Gastroesophageal sphincter (tissue), 4 donors: ENCODE measurements at regions not wholly inside any gene's neighbourhood (a gene's known extent, or its start where the extent isn't known, plus 50 kb on each side); places are given as distances from the start of the nearest gene placed in this dataset.
A peak's percentile ranks its signal among the peaks of the same experiment; 100 is the strongest.

Experiments used
- ATAC-seq: fragments of 150-250 bp; one replicate; pipeline ENCODE4 v1.9.1; 2016; ENCODE audit warnings: mild to moderate bottlenecking, moderate library complexity
- H3K27ac ChIP-seq, 4 donors: fragments of 200-600 bp; sonication (generic) in 3 of 4; 1 replicate in 3 of 4; 2 replicates in 1 of 4; pipeline ENCODE4 v1.5.1; 2016 to 2019
- H3K27me3 ChIP-seq: fragments of 200-600 bp; sonication (generic); one replicate; pipeline ENCODE4 v1.5.1; 2019
- H3K36me3 ChIP-seq, 2 donors: fragments of 200-600 bp; sonication (generic); one replicate each; pipeline ENCODE4 v1.5.1; 2019; ENCODE audit warnings: control low read depth in 1 of 2
- H3K4me1 ChIP-seq, 3 donors: fragments of 200-600 bp; sonication (generic); 1 replicate in 2 of 3; 2 replicates in 1 of 3; pipeline ENCODE4 v1.5.1; 2016 to 2019; ENCODE audit warnings: control low read depth in 2 of 3
- H3K4me3 ChIP-seq, 2 donors: fragments of 200-600 bp; sonication (generic); one replicate each; pipeline ENCODE4 v1.5.1; 2019; ENCODE audit warnings: mild to moderate bottlenecking in 1 of 2, moderate library complexity in 1 of 2
- H3K9me3 ChIP-seq, 3 donors: fragments of 200-600 bp; sonication (generic); one replicate each; pipeline ENCODE4 v1.5.1; 2017 to 2019; ENCODE audit warnings: control low read depth in 2 of 3
- EP300 ChIP-seq: sonication (generic); formaldehyde crosslinking; IDR thresholded peaks from one replicate; pipeline ENCODE4 v1.6.1; 2017; ENCODE audit warnings: antibody characterized with exemption, mild to moderate bottlenecking
- POLR2A ChIP-seq, 2 donors: fragments of 450-650 bp; IDR thresholded peaks; one replicate each; pipeline ENCODE4 v1.6.1; 2017; ENCODE audit warnings: antibody characterized with exemption in 2 of 2, mild to moderate bottlenecking in 2 of 2, moderate library complexity in 1 of 2
- POLR2AphosphoS5 ChIP-seq: sonication (generic); formaldehyde crosslinking; IDR thresholded peaks from one replicate; pipeline ENCODE4 v1.6.1; 2017; ENCODE audit warnings: antibody characterized with exemption
- WGBS, 2 donors: methylation state at CpG; one replicate each; pipeline ENCODE4 v1.1.5; 2018; ENCODE audit warnings: low coverage in 1 of 2; 5-methylcytosine and 5-hydroxymethylcytosine counted together
- TF ChIP-seq, protein P1 (sequence below), 4 experiments: fragments of 200-600 bp in 2 of 4; fragments of 450-650 bp in 2 of 4; sonication (generic) in 1 of 4; IDR thresholded peaks; one replicate each; pipeline ENCODE4 v1.5.1; 2017 to 2019; ENCODE audit warnings: antibody characterized with exemption in 4 of 4, mild to moderate bottlenecking in 2 of 4, moderate library complexity in 2 of 4

GRCh38 chr6:166106076-166106686, 61.5 kb downstream of the TBXT start:
- no peaks in the 10 kb centered on the region for H3K36me3 ChIP-seq
- H3K9me3 ChIP-seq, result peaks cover 0 to 9% (median 0%) of the 10 kb centered on the region in 3 donors
- no peak overlapping the region for H3K27ac ChIP-seq
- TF ChIP-seq, protein P1, sequence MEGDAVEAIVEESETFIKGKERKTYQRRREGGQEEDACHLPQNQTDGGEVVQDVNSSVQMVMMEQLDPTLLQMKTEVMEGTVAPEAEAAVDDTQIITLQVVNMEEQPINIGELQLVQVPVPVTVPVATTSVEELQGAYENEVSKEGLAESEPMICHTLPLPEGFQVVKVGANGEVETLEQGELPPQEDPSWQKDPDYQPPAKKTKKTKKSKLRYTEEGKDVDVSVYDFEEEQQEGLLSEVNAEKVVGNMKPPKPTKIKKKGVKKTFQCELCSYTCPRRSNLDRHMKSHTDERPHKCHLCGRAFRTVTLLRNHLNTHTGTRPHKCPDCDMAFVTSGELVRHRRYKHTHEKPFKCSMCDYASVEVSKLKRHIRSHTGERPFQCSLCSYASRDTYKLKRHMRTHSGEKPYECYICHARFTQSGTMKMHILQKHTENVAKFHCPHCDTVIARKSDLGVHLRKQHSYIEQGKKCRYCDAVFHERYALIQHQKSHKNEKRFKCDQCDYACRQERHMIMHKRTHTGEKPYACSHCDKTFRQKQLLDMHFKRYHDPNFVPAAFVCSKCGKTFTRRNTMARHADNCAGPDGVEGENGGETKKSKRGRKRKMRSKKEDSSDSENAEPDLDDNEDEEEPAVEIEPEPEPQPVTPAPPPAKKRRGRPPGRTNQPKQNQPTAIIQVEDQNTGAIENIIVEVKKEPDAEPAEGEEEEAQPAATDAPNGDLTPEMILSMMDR (IDR thresholded peaks at IDR 0.05), result peak; percentile 76 to 91 (median 84)
- TF ChIP-seq POLR2A (IDR thresholded peaks at IDR 0.05), result no peak
- 0 to 1% methylated on average over 4 to 8 of the region's 11 CpGs for WGBS, 2 donors
- no peak overlapping the region for H3K4me3 ChIP-seq
- peaks cover 0 to 4% (median 0%) of the 10 kb centered on the region in 3 donors for H3K4me1 ChIP-seq
- no peaks in the 10 kb centered on the region for H3K27me3 ChIP-seq
- peak; percentile 60 for ATAC-seq

GRCh38 chr6:166105341-166106075, 62.1 kb downstream of the TBXT start:
- Histone ChIP-seq H3K27me3 (no peaks in the 10 kb centered on the region), H3K4me3 (no peak overlapping the region), H3K27ac (no peak overlapping the region), H3K36me3 (no peaks in the 10 kb centered on the region), H3K4me1 (peaks cover 0 to 4% (median 0%) of the 10 kb centered on the region in 3 donors), H3K9me3 (peaks cover 0 to 9% (median 0%) of the 10 kb centered on the region in 3 donors)
- WGBS, 2 donors, result 61 to 73% methylated on average over 7 to 8 of the region's 10 CpGs
- no peak for TF ChIP-seq POLR2AphosphoS5
- TF ChIP-seq, protein P1 (IDR thresholded peaks at IDR 0.05), result no peak
- no peak for TF ChIP-seq POLR2A (IDR thresholded peaks at IDR 0.05)
- no peak for TF ChIP-seq EP300
- ATAC-seq, result no peak

DNA sequence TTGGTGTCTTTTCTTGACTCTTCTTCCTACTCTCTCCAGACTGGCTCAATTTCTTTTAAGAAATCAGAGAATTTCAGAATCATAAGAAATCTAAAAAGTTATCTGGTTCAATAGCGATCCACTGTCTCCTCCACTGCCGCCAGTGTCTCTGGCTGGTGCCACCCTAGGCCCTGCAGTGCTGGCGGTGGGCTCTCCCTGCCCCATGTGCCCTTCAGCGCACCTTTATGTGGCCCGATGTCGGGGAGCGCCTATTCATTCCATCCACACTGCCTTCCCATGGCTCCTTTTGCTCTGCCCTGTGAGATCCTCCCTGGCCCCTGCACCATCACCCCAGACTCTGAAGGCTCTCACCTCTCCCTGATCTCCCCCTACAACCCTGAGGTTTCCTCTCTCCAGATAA, 62.8 kb downstream of the TBXT start:
- H3K4me1 ChIP-seq, result peaks cover 0 to 4% (median 0%) of the 10 kb centered on the region in 3 donors
- peaks cover 0 to 9% (median 0%) of the 10 kb centered on the region in 3 donors for H3K9me3 ChIP-seq
- WGBS, 2 donors, result 96 to 100% methylated on average over 7 of the region's 7 CpGs
- H3K27me3 ChIP-seq, result no peaks in the 10 kb centered on the region
- H3K36me3 ChIP-seq, result no peaks in the 10 kb centered on the region
- ATAC-seq, result no peak
- H3K4me3 ChIP-seq, result no peak overlapping the region
- TF ChIP-seq EP300, result no peak
- no peak for TF ChIP-seq POLR2A (IDR thresholded peaks at IDR 0.05)
- no peak for TF ChIP-seq POLR2AphosphoS5
- TF ChIP-seq, protein P1 (IDR thresholded peaks at IDR 0.05), result no peak
- H3K27ac ChIP-seq, result no peak overlapping the region

DNA sequence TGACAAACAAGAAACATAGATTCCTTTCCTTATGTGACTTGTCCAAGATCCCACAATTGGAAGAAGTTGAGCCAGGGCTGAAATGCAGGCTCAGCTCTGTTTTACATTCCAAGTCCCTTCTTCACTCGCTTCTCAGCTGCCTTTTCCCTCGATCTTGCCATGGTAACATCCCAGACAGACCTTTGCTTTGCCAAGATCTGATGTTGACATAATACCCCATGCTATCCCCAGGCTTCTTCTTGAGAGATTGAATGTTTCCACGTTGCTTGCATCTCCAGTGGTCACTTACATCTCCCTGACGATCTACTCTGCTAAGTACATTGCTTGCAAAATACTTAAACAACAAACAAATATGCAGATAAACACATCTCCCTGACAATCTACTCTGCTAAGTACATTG, 63.5 kb downstream of the TBXT start:
- 32 to 39% methylated on average over 4 of the region's 4 CpGs for WGBS, 2 donors
- TF ChIP-seq, protein P1 (IDR thresholded peaks at IDR 0.05), result no peak
- no peak for TF ChIP-seq POLR2AphosphoS5
- no peak for TF ChIP-seq POLR2A (IDR thresholded peaks at IDR 0.05)
- TF ChIP-seq EP300, result no peak
- H3K4me1 ChIP-seq, result peaks cover 0 to 4% (median 0%) of the 10 kb centered on the region in 3 donors
- ATAC-seq, result no peak
- no peak overlapping the region for H3K4me3 ChIP-seq
- H3K9me3 ChIP-seq, result peaks cover 0 to 9% (median 0%) of the 10 kb centered on the region in 3 donors
- H3K27me3 ChIP-seq, result no peaks in the 10 kb centered on the region
- no peak overlapping the region for H3K27ac ChIP-seq
- H3K36me3 ChIP-seq, result no peaks in the 10 kb centered on the region
